NT2/D1 (cell line): ENCODE measurements at regions not wholly inside any gene's neighbourhood (a gene's known extent, or its start where the extent isn't known, plus 50 kb on each side); places are given as distances from the start of the nearest gene placed in this dataset.

Experiments
- SUZ12 ChIP-seq: IDR thresholded peaks from 2 replicates; pipeline ENCODE4 v1.6.1; 2011; ENCODE audit not compliant: insufficient read length, insufficient read depth; ENCODE audit errors: extremely low read depth
- ZNF274 ChIP-seq: IDR thresholded peaks from 2 replicates; pipeline ENCODE4 v1.6.1; 2011; ENCODE audit warnings: mild to moderate bottlenecking, low read depth, low read length

GRCh38 chr6:3612341-3613041, 139.0 kb downstream of the PXDC1 start:
- no peak for TF ChIP-seq SUZ12
- TF ChIP-seq ZNF274: no peak
